ENCODE measurements at regions not wholly inside any gene's neighbourhood (a gene's known extent, or its start where the extent isn't known, plus 50 kb on each side); places are given as distances from the start of the nearest gene placed in this dataset.

GRCh38 chr13:112150352-112150751 lies 83.4 kb downstream of the SOX1 start:
- Mint-ChIP-seq H3K27me3 (peaks cover 12% of the 10 kb centered on the region), H3K4me3 (no peak overlapping the region), H3K9me3 (no peaks in the 10 kb centered on the region), H3K4me1 (ENCODE audit: unreplicated experiment) (no peaks in the 10 kb centered on the region), H3K27ac (no peak overlapping the region), H3K36me3 (no peaks in the 10 kb centered on the region)
- no peak for TF ChIP-seq CTCF (conservative IDR thresholded peaks at IDR 0.05)
- no peak for DNase-seq (ENCODE audit: extremely low spot score, unreplicated experiment)

- Mint-ChIP-seq H3K4me1 (ENCODE audit: unreplicated experiment) (no peaks in the 10 kb centered on the region), H3K27me3 (peaks cover 19% of the 10 kb centered on the region), H3K36me3 (no peaks in the 10 kb centered on the region), H3K4me3 (no peak overlapping the region), H3K9me3 (no peaks in the 10 kb centered on the region), H3K27ac (no peak overlapping the region)
- TF ChIP-seq CTCF (conservative IDR thresholded peaks at IDR 0.05): no peak
- DNase-seq (ENCODE audit: extremely low spot score, unreplicated experiment): no peak
Measured at GRCh38 chr13:112152846-112153245, 85.9 kb downstream of the SOX1 start.

GRCh38 chr13:112153364-112153763 lies 86.4 kb downstream of the SOX1 start:
- no peaks in the 10 kb centered on the region for H3K9me3 Mint-ChIP-seq
- no peak for DNase-seq (ENCODE audit: extremely low spot score, unreplicated experiment)
- no peak for TF ChIP-seq CTCF (conservative IDR thresholded peaks at IDR 0.05)
- no peak overlapping the region for H3K27ac Mint-ChIP-seq
- no peaks in the 10 kb centered on the region for H3K4me1 Mint-ChIP-seq (ENCODE audit: unreplicated experiment)
- no peaks in the 10 kb centered on the region for H3K36me3 Mint-ChIP-seq
- H3K27me3 Mint-ChIP-seq: peaks cover 20% of the 10 kb centered on the region
- H3K4me3 Mint-ChIP-seq: no peak overlapping the region

- Mint-ChIP-seq H3K4me1 (ENCODE audit: unreplicated experiment) (no peaks in the 10 kb centered on the region), H3K9me3 (no peaks in the 10 kb centered on the region), H3K36me3 (no peaks in the 10 kb centered on the region), H3K27ac (no peak overlapping the region), H3K4me3 (no peak overlapping the region), H3K27me3 (peaks cover 23% of the 10 kb centered on the region)
- no peak for TF ChIP-seq CTCF (conservative IDR thresholded peaks at IDR 0.05)
- DNase-seq (ENCODE audit: extremely low spot score, unreplicated experiment): no peak
Measured at GRCh38 chr13:112153846-112154245, 86.9 kb downstream of the SOX1 start.

GRCh38 chr13:112154301-112155060 lies 87.5 kb downstream of the SOX1 start:
- Mint-ChIP-seq H3K9me3 (no peaks in the 10 kb centered on the region), H3K4me3 (no peak overlapping the region), H3K36me3 (no peaks in the 10 kb centered on the region), H3K27ac (no peak overlapping the region), H3K4me1 (ENCODE audit: unreplicated experiment) (peaks cover 3% of the 10 kb centered on the region), H3K27me3 (peaks cover 23% of the 10 kb centered on the region)
- DNase-seq (ENCODE audit: extremely low spot score, unreplicated experiment): no peak
- TF ChIP-seq CTCF (conservative IDR thresholded peaks at IDR 0.05): no peak

Measured in type B pancreatic cell (in vitro differentiated cells).